Right ventricle myocardium inferior (tissue), 1 donor: ENCODE measurements at regions not wholly inside any gene's neighbourhood (a gene's known extent, or its start where the extent isn't known, plus 50 kb on each side); places are given as distances from the start of the nearest gene placed in this dataset.

ENCODE experiments used
- ATAC-seq: fragments of 200-7000 bp; cut with Tn5 transposase; one replicate; pipeline ENCODE4 v1.9.1; 2020; ENCODE audit warnings: mild to moderate bottlenecking, moderate library complexity
- DNase-seq: peaks from one replicate; pipeline ENCODE4 v3.0.0; 2021; ENCODE audit errors: missing footprints
- intact Hi-C: fragments of 100-400 bp; cut with DNase I; formaldehyde crosslinking; loops from one replicate; pipeline ENCODE4 v1.11.0; 2022
- donor health status: DM: no; HTN: yes; CAD: no; lungs with severe emphysema.

DNA sequence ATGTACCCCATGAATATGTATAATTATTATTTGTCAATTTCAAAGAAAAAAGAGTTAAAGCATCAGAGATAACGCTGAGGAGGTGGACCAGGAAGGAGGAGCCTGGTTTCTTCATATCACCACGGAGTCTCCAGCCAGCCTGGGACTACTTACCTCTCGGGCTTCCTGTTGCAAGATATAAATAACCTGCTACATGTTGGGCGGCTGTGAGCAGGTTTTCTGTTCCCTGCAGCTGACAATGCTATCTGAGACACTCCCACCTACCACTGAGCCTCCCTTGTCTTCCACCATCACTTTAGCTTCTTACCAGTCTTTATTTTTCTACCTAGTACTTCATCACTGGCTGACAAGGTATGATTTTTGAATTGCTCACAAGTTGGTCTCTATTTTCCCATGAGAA lies 102.7 kb upstream of the CPEB4 start:
- no peak for DNase-seq
- intact Hi-C loops, result no loop called here
- ATAC-seq, result no peak

DNA sequence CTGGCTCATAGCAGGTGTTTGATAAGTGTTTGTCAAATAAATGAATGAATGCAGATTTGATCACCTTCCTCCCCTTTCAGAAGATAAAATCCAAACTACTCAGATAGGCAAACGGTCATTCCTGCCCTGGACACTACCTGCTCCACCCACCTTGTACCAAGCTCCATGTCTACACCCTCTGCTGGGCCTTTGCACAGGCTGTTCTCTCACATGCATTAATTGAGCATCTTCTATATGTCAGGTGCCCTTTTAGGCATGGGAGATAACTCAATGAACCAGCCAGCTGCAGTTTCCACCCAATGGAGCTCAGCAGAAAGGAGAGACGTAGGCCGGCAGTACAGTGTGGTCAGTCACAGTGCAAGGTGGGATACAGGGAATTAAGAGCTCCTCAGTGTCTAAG lies 102.3 kb upstream of the CPEB4 start:
- intact Hi-C loops, result no loop called here
- ATAC-seq (no peak), DNase-seq (no peak)

- DNase-seq (peak; percentile 44), ATAC-seq (no peak)
- intact Hi-C loops, result no loop called here
These were observed 101.6 kb upstream of the CPEB4 start for GRCh38 chr5:173786286-173787187.

GRCh38 chr5:173789031-173789920 lies 98.9 kb upstream of the CPEB4 start:
- intact Hi-C loops, result no loop called here
- ATAC-seq (no peak), DNase-seq (no peak)

DNA sequence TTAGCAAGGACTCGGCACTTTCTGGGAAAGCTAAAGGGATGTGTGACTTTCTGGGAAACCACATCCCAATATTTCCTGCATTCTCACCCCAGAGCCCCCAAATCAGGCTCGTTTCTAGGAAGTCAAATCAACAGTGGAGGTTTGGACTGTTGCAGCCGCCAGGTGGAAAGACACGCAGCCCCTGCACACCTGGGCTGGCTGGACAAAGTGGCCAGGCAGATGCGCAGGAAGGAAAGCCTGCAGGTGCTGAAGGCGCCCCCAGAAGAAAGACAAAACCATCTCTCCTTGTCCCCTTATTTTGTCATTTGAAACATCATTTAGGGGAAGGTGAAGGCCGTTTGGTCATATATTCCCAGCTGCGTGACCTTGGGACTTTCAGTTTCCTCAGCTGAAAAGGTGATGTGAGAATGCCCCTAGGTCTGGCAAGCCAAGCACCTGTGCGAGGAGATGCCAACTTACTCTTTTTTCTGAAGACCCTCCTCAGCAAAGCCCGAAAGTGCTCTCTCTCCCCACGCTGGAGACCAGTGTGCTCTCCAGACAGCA lies 97.9 kb upstream of the CPEB4 start:
- no peak for ATAC-seq
- intact Hi-C loops, result no loop called here
- no peak for DNase-seq

DNA sequence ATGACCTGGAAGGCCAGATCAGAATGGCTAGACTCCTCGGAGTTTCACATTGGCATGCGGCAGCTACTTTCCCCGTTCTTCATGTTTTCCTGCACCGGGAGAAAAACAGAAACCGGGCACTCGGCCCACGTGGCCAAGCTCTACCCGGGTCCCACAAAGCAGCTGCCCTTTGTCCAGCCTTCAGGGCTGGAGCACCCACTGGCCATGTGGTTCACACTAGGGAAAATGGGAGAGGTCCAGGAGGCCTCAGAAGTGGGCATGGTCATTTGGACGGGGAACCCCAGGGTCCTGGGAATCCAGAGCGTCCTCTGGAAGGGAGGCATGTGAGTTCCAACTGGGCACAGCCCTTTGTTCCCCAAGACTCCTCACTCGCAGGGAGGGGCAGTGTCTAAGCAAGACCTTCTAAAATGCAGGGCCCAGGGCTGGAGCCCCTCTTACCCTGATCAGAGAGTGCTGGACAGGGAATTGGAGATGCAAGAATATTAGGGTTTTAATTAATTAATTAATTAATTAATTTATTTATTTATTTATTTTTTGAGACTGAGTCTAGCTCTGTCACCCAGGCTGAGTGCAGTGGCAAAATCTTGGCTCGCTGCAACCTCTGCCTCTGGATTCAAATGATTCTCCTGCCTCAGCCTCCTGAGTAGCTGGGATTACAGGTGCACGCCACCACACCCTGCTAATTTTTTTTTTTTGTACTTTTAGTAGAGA lies 97.2 kb upstream of the CPEB4 start:
- ATAC-seq, result no peak
- DNase-seq, result no peak
- intact Hi-C loops, result no loop called here

DNA sequence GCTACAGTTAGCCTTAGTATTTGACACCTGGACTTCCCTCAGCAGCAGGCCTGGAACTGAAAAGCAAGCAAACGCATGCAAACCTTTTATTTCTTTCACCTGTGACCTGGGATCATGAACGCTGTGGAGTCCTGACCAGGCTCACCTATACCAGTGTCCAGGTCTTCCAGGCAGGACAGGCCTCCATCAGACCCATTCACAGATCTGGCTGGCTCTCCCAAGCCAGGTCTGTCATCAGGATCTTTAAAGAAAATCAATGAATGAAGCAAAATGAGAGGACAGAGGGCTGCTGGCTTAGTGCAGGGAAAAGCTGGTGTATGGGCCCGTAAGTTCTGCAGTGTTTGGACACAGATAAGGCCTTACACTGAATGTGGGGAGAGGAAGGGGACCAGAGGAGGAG lies 96.3 kb upstream of the CPEB4 start:
- ATAC-seq (no peak), DNase-seq (no peak)
- intact Hi-C loops, result no loop called here

DNA sequence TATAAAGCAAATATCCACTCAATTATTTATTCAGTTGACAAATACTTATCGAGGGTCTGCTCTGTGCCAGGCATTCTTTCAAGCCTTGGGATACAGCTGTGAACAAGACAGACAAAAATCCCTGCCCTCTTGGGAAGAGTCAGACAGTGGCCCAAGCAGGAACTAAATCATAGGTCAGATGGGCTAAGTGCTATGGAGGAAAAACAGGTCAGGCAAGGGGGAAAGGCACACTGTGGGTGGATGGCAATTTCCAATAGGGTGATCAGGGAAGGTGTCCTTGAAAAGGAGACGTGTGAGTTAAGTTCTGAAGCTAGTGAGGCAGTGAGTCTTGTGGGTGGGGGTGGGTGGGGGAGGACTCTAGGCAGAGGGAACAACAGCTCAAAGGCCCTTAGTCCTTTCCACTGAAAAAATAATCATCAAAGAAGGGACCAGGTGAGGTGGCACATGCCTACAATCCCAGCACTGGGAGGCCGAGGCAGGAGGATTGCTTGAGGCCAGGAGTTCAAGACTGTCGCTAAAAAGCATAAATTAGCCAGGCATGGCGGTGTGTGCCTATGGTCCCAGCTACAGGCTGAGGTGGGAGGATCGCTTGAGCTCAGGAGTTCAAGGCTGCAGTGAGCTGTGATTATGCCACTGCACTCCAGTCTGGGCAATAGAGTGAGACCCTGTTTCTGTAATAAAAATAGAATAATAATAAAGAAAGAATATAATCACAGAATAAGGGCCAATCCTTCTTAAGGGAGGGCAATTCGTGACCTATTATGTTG lies 95.2 kb upstream of the CPEB4 start:
- ATAC-seq, result no peak
- intact Hi-C loops, result no loop called here
- no peak for DNase-seq

- intact Hi-C loops, result no loop called here
- DNase-seq (peak; percentile 53), ATAC-seq (no peak)
These were observed 94.3 kb upstream of the CPEB4 start for GRCh38 chr5:173793648-173794548.

DNA sequence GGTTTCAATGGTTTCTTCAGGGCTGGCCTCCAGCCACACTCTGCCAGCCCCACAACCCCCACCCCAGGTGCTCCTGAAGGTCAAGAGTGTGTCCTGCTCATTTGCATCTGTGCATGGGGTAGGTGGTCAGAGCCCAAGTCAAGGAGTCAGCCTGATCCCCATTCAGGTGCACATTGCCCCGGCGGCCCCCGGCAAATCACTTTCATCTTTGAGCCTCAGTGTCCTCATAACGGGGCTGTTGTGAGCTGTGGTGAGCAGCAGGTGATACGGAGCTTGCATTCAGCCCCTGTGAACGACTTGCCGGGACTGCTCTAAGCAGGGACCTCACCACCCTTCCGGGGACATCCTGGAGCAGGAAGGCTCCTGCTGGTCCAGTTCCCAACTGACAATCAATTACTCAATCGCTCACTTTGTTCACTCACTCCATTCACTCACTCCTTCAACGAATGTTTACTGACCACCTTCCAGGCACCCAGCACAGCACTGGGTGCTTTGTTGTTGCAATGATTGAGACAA lies 93.2 kb upstream of the CPEB4 start:
- intact Hi-C loops, result no loop called here
- peak; percentile 23 for DNase-seq
- ATAC-seq, result no peak

GRCh38 chr5:173795601-173796000 lies 92.5 kb upstream of the CPEB4 start:
- DNase-seq, result peak; percentile 20
- ATAC-seq, result peak; percentile 61
- intact Hi-C loops, result no loop called here

GRCh38 chr5:173796721-173797495 lies 91.2 kb upstream of the CPEB4 start:
- intact Hi-C loops, result no loop called here
- no peak for ATAC-seq

DNA sequence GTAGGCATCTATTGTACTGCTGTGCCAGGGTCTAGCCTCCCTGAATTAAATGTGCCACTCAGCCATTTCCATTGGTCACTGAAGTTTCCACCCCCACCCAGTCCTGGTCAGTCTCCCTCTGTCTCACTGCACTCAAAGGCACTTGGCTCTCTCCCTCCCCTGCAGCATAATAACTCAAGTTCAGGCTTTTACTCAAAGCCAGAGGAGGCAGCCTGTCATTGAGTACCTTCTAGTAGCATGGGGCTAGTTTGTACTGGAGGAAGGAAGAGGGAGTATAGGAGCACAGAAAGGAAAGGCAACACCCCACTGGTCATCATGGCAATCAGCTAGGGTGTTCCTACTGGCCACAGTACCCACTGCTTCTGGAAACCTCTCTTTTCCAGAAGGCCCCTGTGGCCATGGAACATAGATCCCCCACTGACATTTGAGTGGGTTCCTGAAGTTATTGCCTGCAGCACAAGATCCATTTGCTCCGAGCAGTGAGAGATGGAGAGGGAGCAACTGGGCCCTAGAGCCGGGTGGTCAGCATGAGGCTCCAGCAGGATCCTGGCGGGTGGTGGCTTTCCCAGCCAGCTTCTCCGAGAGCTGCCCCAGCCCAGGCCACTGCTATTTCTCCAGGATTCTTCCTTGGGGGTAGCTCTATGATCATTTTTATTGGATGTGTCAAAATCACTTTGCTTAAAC lies 89.9 kb upstream of the CPEB4 start:
- ATAC-seq (no peak), DNase-seq (no peak)
- intact Hi-C loops, result no loop called here

More at GRCh38 chr5:173796721-173797495, 91.2 kb upstream of the CPEB4 start:
- DNase-seq, result peak; percentile 60

DNA sequence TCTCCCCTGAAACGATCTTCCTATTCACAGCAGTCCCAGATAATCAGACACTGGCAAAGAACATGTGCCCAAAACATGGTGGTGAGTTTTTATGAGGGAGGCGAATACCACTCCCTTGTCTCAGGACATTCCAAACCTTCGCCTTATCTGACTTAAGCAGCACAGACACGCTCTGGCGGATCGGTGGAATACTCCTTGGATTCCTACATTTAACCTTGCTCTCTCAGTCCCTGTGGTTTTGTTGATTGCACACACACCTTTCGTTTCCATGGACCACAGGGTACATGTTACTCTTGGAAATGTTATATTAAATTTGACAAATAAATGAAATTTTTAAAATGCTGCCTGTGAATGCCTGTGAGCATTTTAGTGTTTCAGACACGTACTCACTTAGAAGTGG lies 87.8 kb upstream of the CPEB4 start:
- intact Hi-C loops, result no loop called here
- ATAC-seq (no peak), DNase-seq (no peak)

DNA sequence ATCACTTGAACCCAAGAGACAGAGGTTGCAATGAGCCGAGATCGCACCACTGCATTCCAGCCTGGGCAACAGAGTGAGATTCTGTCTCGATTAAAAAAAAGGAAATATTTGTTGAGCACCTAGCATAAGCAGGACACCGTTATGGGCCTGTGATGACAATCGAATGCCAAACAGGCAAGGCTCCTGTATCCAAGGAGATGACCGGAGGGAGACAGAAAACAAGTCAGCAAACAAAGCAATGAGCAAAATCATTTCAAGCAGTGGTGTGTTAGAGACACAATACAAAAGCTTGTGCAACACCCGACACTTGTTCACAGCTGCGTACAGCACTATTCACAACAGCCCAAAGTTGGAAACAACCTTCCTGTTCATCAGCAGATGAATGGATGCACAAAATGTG lies 87.1 kb upstream of the CPEB4 start:
- ATAC-seq (no peak), DNase-seq (no peak)
- intact Hi-C loops, result no loop called here

DNA sequence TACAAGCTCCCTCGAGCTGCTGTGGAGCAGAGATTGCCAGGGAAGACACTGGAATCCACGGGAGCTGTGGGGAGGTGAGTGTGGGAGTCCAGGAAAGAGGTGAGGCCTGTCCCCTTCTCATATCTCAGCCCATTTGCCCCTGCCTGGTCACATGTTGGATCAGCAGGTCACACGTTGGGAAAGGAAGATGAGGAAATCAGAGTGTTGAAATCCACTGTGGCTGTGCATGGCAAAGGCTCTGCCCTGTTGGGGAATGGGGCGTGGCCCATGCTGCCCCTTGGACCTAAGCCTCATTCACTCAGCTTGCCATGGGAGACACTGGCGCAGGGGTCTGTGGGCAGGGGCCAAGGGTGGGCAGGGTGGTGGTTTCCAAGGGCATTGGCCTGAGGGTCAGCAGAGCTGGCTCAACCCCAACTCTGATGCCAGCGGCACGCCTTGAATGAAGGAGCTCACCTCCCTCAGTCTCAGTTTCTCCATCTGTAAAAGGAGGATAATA lies 85.4 kb upstream of the CPEB4 start:
- DNase-seq (peak; percentile 75), ATAC-seq (no peak)
- intact Hi-C loops, result no loop called here
